PFSK-1 (cell line): ENCODE measurements at regions not wholly inside any gene's neighbourhood (a gene's known extent, or its start where the extent isn't known, plus 50 kb on each side); places are given as distances from the start of the nearest gene placed in this dataset.

ENCODE experiments used
- FOXP2 ChIP-seq: optimal IDR thresholded peaks from 2 replicates; pipeline ENCODE3; 2011; ENCODE audit warnings: borderline replicate concordance, control low read depth, inconsistent platforms; ENCODE audit not compliant: insufficient read depth; ENCODE audit errors: extremely low read length, extremely low read depth
- POLR2AphosphoS5 ChIP-seq: IDR thresholded peaks from 2 replicates; pipeline ENCODE4 v1.6.1; 2012; ENCODE audit warnings: low read depth, mild to moderate bottlenecking, control low read depth, low read length, moderate library complexity
- SIN3A ChIP-seq: IDR thresholded peaks from 2 replicates; pipeline ENCODE4 v1.6.1; 2012; ENCODE audit warnings: mild to moderate bottlenecking, low read length, moderate library complexity, borderline replicate concordance; ENCODE audit not compliant: insufficient read depth
- TAF1 ChIP-seq: IDR thresholded peaks from 2 replicates; pipeline ENCODE4 v1.6.1; 2012; ENCODE audit warnings: low read length, control low read depth, borderline replicate concordance; ENCODE audit not compliant: insufficient read depth
- TF ChIP-seq, protein P1 (sequence below), 2 experiments: IDR thresholded peaks; 2 replicates each; pipeline versions ENCODE4 v1.6.1 to v1.8.0; 2011 to 2012; ENCODE audit warnings: low read depth in 2 of 2, low read length in 2 of 2, control low read depth in 1 of 2, inconsistent platforms in 1 of 2, mild to moderate bottlenecking in 1 of 2, moderate library complexity in 1 of 2; ENCODE audit not compliant: insufficient read depth in 1 of 2

DNA sequence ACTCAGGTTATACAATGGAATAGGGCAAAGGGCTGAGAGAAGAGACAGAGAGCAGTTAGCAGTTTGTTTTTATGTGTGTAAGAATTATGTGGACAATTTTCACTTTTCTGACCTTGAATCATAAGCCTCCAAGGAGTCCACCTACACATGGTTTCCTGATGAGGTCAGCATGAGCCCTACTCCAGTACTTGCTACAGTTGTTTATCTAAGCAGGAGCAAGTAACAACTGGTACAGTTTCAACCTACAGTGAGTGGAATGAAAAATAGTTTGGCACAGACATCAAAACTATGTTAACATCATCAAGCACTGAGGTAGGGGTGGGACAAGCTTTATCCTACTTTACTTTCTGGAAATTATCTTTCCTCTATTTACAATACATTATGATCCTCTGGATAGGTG is 426.7 kb upstream of the ID4 start:
- TF ChIP-seq POLR2AphosphoS5 (no peak), TAF1 (no peak), SIN3A (no peak), FOXP2 (no peak)
- TF ChIP-seq, protein P1, sequence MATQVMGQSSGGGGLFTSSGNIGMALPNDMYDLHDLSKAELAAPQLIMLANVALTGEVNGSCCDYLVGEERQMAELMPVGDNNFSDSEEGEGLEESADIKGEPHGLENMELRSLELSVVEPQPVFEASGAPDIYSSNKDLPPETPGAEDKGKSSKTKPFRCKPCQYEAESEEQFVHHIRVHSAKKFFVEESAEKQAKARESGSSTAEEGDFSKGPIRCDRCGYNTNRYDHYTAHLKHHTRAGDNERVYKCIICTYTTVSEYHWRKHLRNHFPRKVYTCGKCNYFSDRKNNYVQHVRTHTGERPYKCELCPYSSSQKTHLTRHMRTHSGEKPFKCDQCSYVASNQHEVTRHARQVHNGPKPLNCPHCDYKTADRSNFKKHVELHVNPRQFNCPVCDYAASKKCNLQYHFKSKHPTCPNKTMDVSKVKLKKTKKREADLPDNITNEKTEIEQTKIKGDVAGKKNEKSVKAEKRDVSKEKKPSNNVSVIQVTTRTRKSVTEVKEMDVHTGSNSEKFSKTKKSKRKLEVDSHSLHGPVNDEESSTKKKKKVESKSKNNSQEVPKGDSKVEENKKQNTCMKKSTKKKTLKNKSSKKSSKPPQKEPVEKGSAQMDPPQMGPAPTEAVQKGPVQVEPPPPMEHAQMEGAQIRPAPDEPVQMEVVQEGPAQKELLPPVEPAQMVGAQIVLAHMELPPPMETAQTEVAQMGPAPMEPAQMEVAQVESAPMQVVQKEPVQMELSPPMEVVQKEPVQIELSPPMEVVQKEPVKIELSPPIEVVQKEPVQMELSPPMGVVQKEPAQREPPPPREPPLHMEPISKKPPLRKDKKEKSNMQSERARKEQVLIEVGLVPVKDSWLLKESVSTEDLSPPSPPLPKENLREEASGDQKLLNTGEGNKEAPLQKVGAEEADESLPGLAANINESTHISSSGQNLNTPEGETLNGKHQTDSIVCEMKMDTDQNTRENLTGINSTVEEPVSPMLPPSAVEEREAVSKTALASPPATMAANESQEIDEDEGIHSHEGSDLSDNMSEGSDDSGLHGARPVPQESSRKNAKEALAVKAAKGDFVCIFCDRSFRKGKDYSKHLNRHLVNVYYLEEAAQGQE (IDR thresholded peaks at IDR 0.05; ENCODE audit: insufficient read depth in 1 of 2, low read depth in 2 of 2, low read length in 2 of 2): no peak
